Common myeloid progenitor, CD34-positive (primary cell): ENCODE measurements at regions not wholly inside any gene's neighbourhood (a gene's known extent, or its start where the extent isn't known, plus 50 kb on each side); places are given as distances from the start of the nearest gene placed in this dataset.
"Not testable (repeated sequence)": the region's sequence is repeated elsewhere in the genome, so short reads cannot be mapped to it uniquely, and the experiment has no call there.

Source experiments
- CTCF ChIA-PET: fragments of 350-600 bp; sonication (Branson Sonifier 250); formaldehyde crosslinking; loops from one replicate; lab custom pipeline; 2021; ENCODE audit warnings: antibody characterized with exemption; lab: Charles Lee
- POLR2A ChIA-PET: fragments of 350-600 bp; sonication (Branson Sonifier 250); formaldehyde crosslinking; loops from one replicate; lab custom pipeline; 2021; ENCODE audit warnings: antibody characterized with exemption; lab: Charles Lee
- DNase-seq, 3 donors: peaks; one replicate each; pipeline versions ENCODE4 v3.0.0 to v3.0.0-alpha.2; 2013
- H3K27ac ChIP-seq, 2 experiments: 1 replicate in 1 of 2; 2 replicates in 1 of 2; pipeline ENCODE4 v1.7.0; 2013; ENCODE audit warnings: inconsistent platforms in 2 of 2, low read length in 2 of 2, mild to moderate bottlenecking in 2 of 2, low read depth in 1 of 2, moderate library complexity in 1 of 2; ENCODE audit not compliant: severe bottlenecking in 2 of 2, insufficient read depth in 1 of 2, poor library complexity in 1 of 2
- H3K27me3 ChIP-seq, 5 experiments: replicated peaks in 2 of 5; 1 replicate in 3 of 5; 2 replicates in 2 of 5; pipeline versions ENCODE4 v1.6.1 to v1.7.0; 2013; ENCODE audit warnings: low read length in 4 of 5, mild to moderate bottlenecking in 2 of 5, moderate library complexity in 2 of 5, inconsistent platforms in 1 of 5; ENCODE audit not compliant: insufficient read depth in 5 of 5, control insufficient read depth in 4 of 5
- H3K36me3 ChIP-seq, 4 experiments: 1 replicate in 2 of 4; 2 replicates in 2 of 4; pipeline versions ENCODE4 v1.6.1 to v1.7.0; 2013; ENCODE audit warnings: low read length in 3 of 4, control low read depth in 1 of 4, mild to moderate bottlenecking in 1 of 4; ENCODE audit not compliant: control insufficient read depth in 4 of 4, insufficient read depth in 4 of 4
- H3K4me1 ChIP-seq, 4 experiments: 1 replicate in 3 of 4; 2 replicates in 1 of 4; pipeline versions ENCODE4 v1.6.1 to v1.7.1; 2013; ENCODE audit warnings: low read length in 3 of 4, mild to moderate bottlenecking in 3 of 4, control low read depth in 1 of 4, inconsistent platforms in 1 of 4, moderate library complexity in 1 of 4; ENCODE audit not compliant: control insufficient read depth in 4 of 4, insufficient read depth in 4 of 4; ENCODE audit errors: control extremely low read depth in 1 of 4
- H3K4me3 ChIP-seq, 7 experiments: 1 replicate in 4 of 7; 2 replicates in 3 of 7; pipeline versions ENCODE4 v1.5.1 to v1.7.0; 2013; ENCODE audit warnings: mild to moderate bottlenecking in 7 of 7, low read length in 6 of 7, moderate library complexity in 6 of 7, inconsistent platforms in 2 of 7, low read depth in 2 of 7, control low read depth in 1 of 7; ENCODE audit not compliant: insufficient read depth in 4 of 7, control insufficient read depth in 1 of 7; ENCODE audit errors: extremely low read depth in 1 of 7
- H3K9me3 ChIP-seq, 5 experiments: 1 replicate in 4 of 5; 2 replicates in 1 of 5; pipeline versions ENCODE4 v1.6.1 to v1.7.1; 2013; ENCODE audit warnings: low read length in 4 of 5, mild to moderate bottlenecking in 2 of 5, inconsistent platforms in 1 of 5, low read depth in 1 of 5, moderate library complexity in 1 of 5; ENCODE audit not compliant: control insufficient read depth in 4 of 5, insufficient read depth in 2 of 5; ENCODE audit errors: control extremely low read depth in 1 of 5
- WGBS: methylation state at CpG from one replicate; pipeline ENCODE4 v1.1.5; 2013; ENCODE audit not compliant: insufficient coverage; 5-methylcytosine and 5-hydroxymethylcytosine counted together

DNA sequence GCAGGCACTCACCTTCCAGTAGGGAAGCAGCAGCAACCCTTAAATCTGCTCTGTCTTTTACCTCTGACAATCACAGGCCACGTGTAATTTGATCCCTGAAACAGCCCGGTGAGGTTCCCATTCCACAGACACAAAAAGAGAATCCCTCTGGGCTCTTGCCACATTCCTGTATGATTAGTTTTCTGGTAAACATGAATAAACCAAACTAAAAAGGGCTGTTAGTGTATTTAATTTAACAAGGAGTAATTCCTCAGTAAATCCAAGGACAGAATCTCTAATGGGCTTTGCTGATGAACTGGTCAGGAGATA lies 186.9 kb downstream of the FAM43A start:
- POLR2A ChIA-PET: no interaction called here
- CTCF ChIA-PET: no interaction called here
- WGBS: no CpG with 5 or more reads among the region's 2 CpGs
- Histone ChIP-seq H3K4me1 (peaks cover 0 to 13% (median under 1%) of the 10 kb centered on the region in 4 experiments), H3K9me3 (no peaks in the 10 kb centered on the region), H3K4me3 (no peak overlapping the region), H3K36me3 (no peaks in the 10 kb centered on the region), H3K27ac (no peak overlapping the region), H3K27me3 (no peaks in the 10 kb centered on the region)
- no peak for DNase-seq

GRCh38 chr3:194873474-194873873 lies 187.8 kb downstream of the FAM43A start:
- POLR2A ChIA-PET, H3K36me3 ChIP-seq, CTCF ChIA-PET, H3K4me3 ChIP-seq, DNase-seq, H3K27ac ChIP-seq, H3K27me3 ChIP-seq, H3K9me3 ChIP-seq: not testable (repeated sequence)
- WGBS: 100% methylated on average over 7 of the region's 10 CpGs
- H3K4me1 ChIP-seq: peaks cover 0 to 13% (median 3%) of the 10 kb centered on the region in 4 experiments

DNA sequence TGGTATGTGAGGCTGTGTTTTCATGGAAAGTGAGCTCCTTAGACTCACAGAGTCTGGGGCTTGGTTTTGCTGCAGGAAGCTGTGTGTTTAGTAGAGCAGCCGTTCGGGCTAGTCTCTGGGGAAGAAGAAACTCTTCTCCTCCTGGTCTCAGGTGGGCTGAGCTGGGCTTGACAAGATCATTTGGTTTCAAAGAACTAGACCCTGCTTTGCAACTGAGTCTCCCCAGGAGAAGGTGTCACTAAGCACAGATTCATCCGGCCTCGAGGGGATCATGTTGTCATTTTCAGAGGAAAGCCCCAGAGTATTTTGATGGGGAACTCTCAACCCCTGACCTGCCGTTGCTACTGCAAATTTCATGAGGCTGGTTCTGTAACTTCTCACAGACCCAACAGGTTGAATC lies 188.5 kb downstream of the FAM43A start:
- no peak for DNase-seq
- peaks cover 2 to 20% (median 10%) of the 10 kb centered on the region in 4 experiments for H3K4me1 ChIP-seq
- WGBS: 100% methylated on average over 5 of the region's 5 CpGs
- H3K27me3 ChIP-seq: no peaks in the 10 kb centered on the region
- ChIA-PET POLR2A (no interaction called here), CTCF (no interaction called here)
- no peak overlapping the region for H3K4me3 ChIP-seq
- no peak overlapping the region for H3K27ac ChIP-seq
- no peaks in the 10 kb centered on the region for H3K9me3 ChIP-seq
- no peaks in the 10 kb centered on the region for H3K36me3 ChIP-seq

- H3K9me3 ChIP-seq: no peaks in the 10 kb centered on the region
- WGBS: 94% methylated on average over 5 of the region's 9 CpGs
- no peak overlapping the region for H3K27ac ChIP-seq
- ChIA-PET CTCF (no interaction called here), POLR2A (no interaction called here)
- H3K4me1 ChIP-seq: peaks cover 4 to 26% (median 16%) of the 10 kb centered on the region in 4 experiments
- DNase-seq: no peak
- H3K27me3 ChIP-seq: no peaks in the 10 kb centered on the region
- H3K36me3 ChIP-seq: no peaks in the 10 kb centered on the region
- H3K4me3 ChIP-seq: no peak overlapping the region
Observed at GRCh38 chr3:194874783-194875182, 189.1 kb downstream of the FAM43A start.

DNA sequence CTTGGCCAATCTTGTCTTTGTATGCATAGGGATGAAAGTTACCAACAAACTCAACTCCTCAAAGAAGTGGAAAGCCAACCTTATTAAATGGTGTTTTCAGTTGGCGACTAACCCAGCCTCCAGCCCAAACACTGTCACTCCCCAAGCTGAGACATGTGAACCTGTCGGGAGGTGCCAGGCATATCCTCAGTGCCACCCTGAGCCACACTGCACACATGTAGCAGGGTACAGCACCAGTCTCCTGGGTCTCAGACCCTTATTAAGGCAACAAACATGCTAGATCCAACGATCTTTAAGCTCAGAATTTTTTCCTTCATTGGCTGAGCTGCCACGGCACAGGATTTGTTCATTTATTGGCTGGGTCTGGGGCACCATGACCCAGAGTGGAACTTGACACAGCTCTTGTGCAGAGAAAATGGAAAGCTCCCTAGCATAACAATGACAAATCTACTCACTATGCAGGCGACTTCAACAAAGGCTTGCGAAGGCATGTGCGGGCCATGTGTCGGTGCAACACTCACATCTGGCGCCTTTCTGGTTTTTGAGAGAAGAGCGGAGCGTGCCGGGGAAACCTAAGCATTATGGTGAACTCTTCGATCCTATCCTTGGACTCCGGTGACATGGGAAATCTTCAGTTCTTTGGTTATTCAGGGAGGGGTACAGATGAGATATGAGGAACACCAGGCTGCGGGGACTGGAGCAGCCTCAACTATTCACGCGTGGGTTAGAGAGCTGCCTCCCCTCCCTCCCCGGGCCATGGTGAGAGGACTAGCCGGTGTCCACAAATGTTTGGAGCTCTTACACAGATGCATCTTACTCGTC lies 190.1 kb downstream of the FAM43A start:
- Histone ChIP-seq H3K4me1 (peaks cover 5 to 36% (median 26%) of the 10 kb centered on the region in 4 experiments), H3K9me3 (no peaks in the 10 kb centered on the region), H3K36me3 (no peaks in the 10 kb centered on the region), H3K27me3 (no peaks in the 10 kb centered on the region), H3K4me3 (no peak overlapping the region), H3K27ac (no peak overlapping the region)
- POLR2A ChIA-PET: no interaction called here
- WGBS: 93% methylated on average over 20 of the region's 20 CpGs
- CTCF ChIA-PET: no interaction called here
- DNase-seq: no peak

- ChIA-PET POLR2A (no interaction called here), CTCF (no interaction called here)
- Histone ChIP-seq H3K27me3 (no peaks in the 10 kb centered on the region), H3K27ac (no peak overlapping the region), H3K9me3 (no peaks in the 10 kb centered on the region), H3K36me3 (no peaks in the 10 kb centered on the region), H3K4me1 (peaks cover 9 to 42% (median 33%) of the 10 kb centered on the region in 4 experiments), H3K4me3 (no peak overlapping the region)
- no peak for DNase-seq
- WGBS: 89% methylated on average over 11 of the region's 12 CpGs
Observed at GRCh38 chr3:194876403-194877095, 190.9 kb downstream of the FAM43A start.
